Neural cell (in vitro differentiated cells): ENCODE measurements at regions not wholly inside any gene's neighbourhood (a gene's known extent, or its start where the extent isn't known, plus 50 kb on each side); places are given as distances from the start of the nearest gene placed in this dataset.

Source experiments
- H2AFZ ChIP-seq: fragments of 200-600, 300-800 bp; sonication (generic), shearing (Covaris generic); 2 replicates; pipeline ENCODE4 v1.6.0; 2014; ENCODE audit warnings: low read depth, mild to moderate bottlenecking, antibody characterized with exemption, low read length, moderate library complexity
- H3F3A ChIP-seq: fragments of 200-600 bp; shearing (Covaris generic); 2 replicates; pipeline ENCODE4 v1.6.1; 2016; ENCODE audit warnings: mild to moderate bottlenecking, moderate library complexity, mixed read lengths, antibody characterized with exemption, low read length; ENCODE audit not compliant: insufficient read depth, poor library complexity, severe bottlenecking
- H3K27ac ChIP-seq: fragments of 200-600, 300-800 bp; sonication (generic), shearing (Covaris generic); 2 replicates; pipeline ENCODE4 v1.5.1; 2014; ENCODE audit warnings: mild to moderate bottlenecking, low read length, moderate library complexity
- H3K27me3 ChIP-seq: fragments of 300-800, 200-600 bp; sonication (generic), shearing (Covaris generic); 2 replicates; pipeline ENCODE4 v1.6.0; 2014; ENCODE audit warnings: mild to moderate bottlenecking, low read depth, low read length, moderate library complexity; ENCODE audit not compliant: insufficient read depth
- H3K36me3 ChIP-seq: fragments of 300-800, 200-600 bp; sonication (generic), shearing (Covaris generic); 2 replicates; pipeline ENCODE4 v1.5.1; 2014; ENCODE audit warnings: mild to moderate bottlenecking, antibody characterized with exemption, low read length, moderate library complexity; ENCODE audit not compliant: insufficient read depth
- H3K4me2 ChIP-seq: fragments of 300-800, 200-600 bp; sonication (generic), shearing (Covaris generic); 2 replicates; pipeline ENCODE4 v1.6.0; 2014; ENCODE audit warnings: mild to moderate bottlenecking, low read length
- H3K4me3 ChIP-seq: fragments of 300-800, 200-600 bp; sonication (generic), shearing (Covaris generic); 2 replicates; pipeline ENCODE4 v1.5.1; 2014; ENCODE audit warnings: mild to moderate bottlenecking, low read length, moderate library complexity
- H3K79me2 ChIP-seq: fragments of 200-600 bp; shearing (Covaris generic); replicated peaks from 2 replicates; pipeline ENCODE4 v1.6.0; 2014; ENCODE audit warnings: mild to moderate bottlenecking, low read length, moderate library complexity; ENCODE audit not compliant: insufficient read depth
- H3K9ac ChIP-seq: fragments of 300-800, 200-600 bp; sonication (generic), shearing (Covaris generic); 2 replicates; pipeline ENCODE4 v1.6.1; 2016; ENCODE audit warnings: mild to moderate bottlenecking, low read length, mixed read lengths
- H3K9me2 ChIP-seq: fragments of 200-600 bp; shearing (Covaris generic); 2 replicates; pipeline ENCODE4 v1.6.1; 2016; ENCODE audit warnings: mild to moderate bottlenecking, low read length, mixed read lengths; ENCODE audit not compliant: insufficient read depth
- H3K9me3 ChIP-seq: fragments of 200-600, 300-800 bp; sonication (generic), shearing (Covaris generic); 2 replicates; pipeline ENCODE4 v1.6.1; 2016; ENCODE audit warnings: mild to moderate bottlenecking, mixed run types, low read length, moderate library complexity, mixed read lengths
- H4K20me1 ChIP-seq: fragments of 200-600 bp; shearing (Covaris generic); 2 replicates; pipeline ENCODE4 v1.6.1; 2016; ENCODE audit warnings: mild to moderate bottlenecking, mixed run types; ENCODE audit not compliant: insufficient read depth
- CTCF ChIP-seq: fragments of 450-650 bp; IDR thresholded peaks from 2 replicates; pipeline ENCODE4 v1.5.1; 2014; ENCODE audit warnings: antibody characterized with exemption, mild to moderate bottlenecking, moderate library complexity; ENCODE audit not compliant: poor library complexity, severe bottlenecking
- EP300 ChIP-seq: fragments of 450-650 bp; conservative IDR thresholded peaks from 2 replicates; pipeline ENCODE4 v1.6.1; 2014; ENCODE audit warnings: antibody characterized with exemption, mild to moderate bottlenecking, moderate library complexity; ENCODE audit not compliant: poor library complexity, severe bottlenecking
- EZH2 ChIP-seq: fragments of 200-600, 300-800 bp; shearing (Covaris generic), sonication (generic); IDR thresholded peaks from 2 replicates; pipeline ENCODE4 v1.6.1; 2014; ENCODE audit warnings: antibody characterized with exemption, low read length, borderline replicate concordance, mild to moderate bottlenecking; ENCODE audit not compliant: insufficient read depth, poor library complexity, severe bottlenecking
- MXI1 ChIP-seq: fragments of 450-650 bp; conservative IDR thresholded peaks from 2 replicates; pipeline ENCODE4 v1.6.1; 2014; ENCODE audit warnings: antibody characterized with exemption, mild to moderate bottlenecking; ENCODE audit not compliant: poor library complexity, severe bottlenecking
- POLR2AphosphoS5 ChIP-seq: IDR thresholded peaks from 2 replicates; pipeline ENCODE4 v1.6.1; 2012
- RAD21 ChIP-seq: fragments of 450-650 bp; conservative IDR thresholded peaks from 2 replicates; pipeline ENCODE4 v1.6.1; 2014; ENCODE audit warnings: antibody characterized with exemption, mild to moderate bottlenecking, moderate library complexity
- REST ChIP-seq: IDR thresholded peaks from 2 replicates; pipeline ENCODE4 v1.6.1; 2012; ENCODE audit warnings: borderline replicate concordance
- SMC3 ChIP-seq: fragments of 450-650 bp; conservative IDR thresholded peaks from 2 replicates; pipeline ENCODE4 v1.6.1; 2014; ENCODE audit warnings: antibody characterized with exemption, mild to moderate bottlenecking, moderate library complexity; ENCODE audit not compliant: poor library complexity
- TAF1 ChIP-seq: IDR thresholded peaks from 2 replicates; pipeline ENCODE4 v1.6.1; 2012; ENCODE audit warnings: low read depth

- Histone ChIP-seq H3K27ac (no peak overlapping the region), H3K9me2 (no peaks in the 10 kb centered on the region), H4K20me1 (no peaks in the 10 kb centered on the region), H3K9me3 (no peaks in the 10 kb centered on the region), H3K4me2 (no peak overlapping the region), H3K27me3 (no peaks in the 10 kb centered on the region), H2AFZ (no peak overlapping the region), H3K4me3 (no peak overlapping the region), H3K79me2 (no peaks in the 10 kb centered on the region), H3F3A (no peaks in the 10 kb centered on the region), H3K9ac (no peak overlapping the region), H3K36me3 (no peaks in the 10 kb centered on the region)
- TF ChIP-seq EP300 (no peak), MXI1 (no peak), SMC3 (no peak), POLR2AphosphoS5 (no peak), RAD21 (no peak), TAF1 (no peak), CTCF (no peak), REST (no peak), EZH2 (no peak)
These were observed 402.0 kb upstream of the ZWINT start for GRCh38 chr10:56763090-56763489.

- Histone ChIP-seq H3K4me3 (no peak overlapping the region), H3K79me2 (no peaks in the 10 kb centered on the region), H2AFZ (no peak overlapping the region), H3F3A (no peaks in the 10 kb centered on the region), H3K4me2 (no peak overlapping the region), H3K36me3 (no peaks in the 10 kb centered on the region), H3K9ac (no peak overlapping the region), H3K9me3 (no peaks in the 10 kb centered on the region), H3K9me2 (no peaks in the 10 kb centered on the region), H3K27me3 (no peaks in the 10 kb centered on the region), H3K27ac (no peak overlapping the region), H4K20me1 (no peaks in the 10 kb centered on the region)
- TF ChIP-seq CTCF (no peak), REST (no peak), TAF1 (no peak), RAD21 (no peak), POLR2AphosphoS5 (no peak), SMC3 (no peak), MXI1 (no peak), EP300 (no peak), EZH2 (no peak)
These were observed 384.4 kb upstream of the ZWINT start for GRCh38 chr10:56745490-56745889.
